GM12878 (cell line): ENCODE measurements at regions not wholly inside any gene's neighbourhood (a gene's known extent, or its start where the extent isn't known, plus 50 kb on each side); places are given as distances from the start of the nearest gene placed in this dataset.

Experiments
- ATAC-seq: fragments of 200-7000 bp; cut with Tn5 transposase; 3 replicates; pipeline ENCODE4 v1.9.1; 2020; ENCODE audit warnings: mild to moderate bottlenecking, moderate library complexity
- BruUV-seq: library from RNA; stranded (reverse); fragments of 400-500 nt; replicated peaks from 2 replicates; lab custom pipeline; 2021; lab: Mats Ljungman, UMichigan
- CTCF ChIA-PET: fragments of 300-600 bp; sonication (Branson Sonifier 250); formaldehyde crosslinking; extraction: SDS; loops from one replicate; lab custom pipeline; 2021; ENCODE audit warnings: inconsistent platforms; lab: Yijun Ruan, JAX
- POLR2A ChIA-PET: fragments of 350-600 bp; formaldehyde crosslinking; extraction: SDS; loops from one replicate; lab custom pipeline; 2021; ENCODE audit warnings: inconsistent platforms; lab: Charles Lee
- RAD21 ChIA-PET: fragments of 300-600 bp; sonication (Branson Sonifier 250); formaldehyde crosslinking; loops from one replicate; lab custom pipeline; 2023; ENCODE audit warnings: antibody characterized with exemption; ENCODE audit not compliant: unreplicated experiment; lab: Charles Lee
- SMC1A ChIA-PET: fragments of 300-600 bp; sonication (Branson Sonifier 250); formaldehyde crosslinking; loops from one replicate; lab custom pipeline; 2023; ENCODE audit not compliant: unreplicated experiment, uncharacterized antibody; lab: Charles Lee
- DNase-seq: peaks from one replicate; pipeline ENCODE4 v3.0.0-alpha.2; 2011; ENCODE audit warnings: low read depth, low spot score
- FAIRE-seq: peaks from 3 replicates; lab custom pipeline; 2011; peaks lifted over from hg19 to GRCh38; lab: Jason Lieb, UNC
- H2AFZ ChIP-seq: 2 replicates; pipeline ENCODE4 v1.6.0; 2011; ENCODE audit warnings: low read depth, low read length, control low read depth; ENCODE audit not compliant: control insufficient read depth
- H3K27ac ChIP-seq: 2 replicates; pipeline ENCODE4 v1.5.1; 2011; ENCODE audit warnings: control low read depth; ENCODE audit not compliant: control insufficient read depth, insufficient read depth
- H3K27me3 ChIP-seq, 2 experiments: replicated peaks in 1 of 2; 2 replicates each; pipeline versions ENCODE4 v1.6.0 to v1.6.1; 2011; ENCODE audit warnings: low read length in 1 of 2; ENCODE audit not compliant: control insufficient read depth in 2 of 2, insufficient read depth in 2 of 2
- H3K36me3 ChIP-seq, 2 experiments: 2 replicates each; pipeline ENCODE4 v1.5.1; 2011; ENCODE audit warnings: low read length in 1 of 2; ENCODE audit not compliant: control insufficient read depth in 2 of 2, insufficient read depth in 2 of 2
- H3K4me1 ChIP-seq: 2 replicates; pipeline ENCODE4 v1.6.1; 2011; ENCODE audit warnings: mild to moderate bottlenecking, low read length, moderate library complexity, mixed read lengths; ENCODE audit not compliant: control insufficient read depth, insufficient read depth
- H3K4me2 ChIP-seq: 2 replicates; pipeline ENCODE4 v1.6.0; 2011; ENCODE audit warnings: control low read depth; ENCODE audit not compliant: control insufficient read depth, insufficient read depth
- H3K4me3 ChIP-seq: fragments of 200-600 bp; sonication (generic); 2 replicates; pipeline ENCODE4 v1.5.1; 2016
- H3K79me2 ChIP-seq: 2 replicates; pipeline ENCODE4 v1.6.0; 2011; ENCODE audit warnings: low read length; ENCODE audit not compliant: control insufficient read depth, insufficient read depth
- H3K9ac ChIP-seq: 2 replicates; pipeline ENCODE4 v1.8.0; 2011; ENCODE audit warnings: low read length, control low read depth, mixed read lengths; ENCODE audit not compliant: control insufficient read depth, insufficient read depth
- H3K9me3 ChIP-seq: replicated peaks from 3 replicates; pipeline ENCODE4 v1.5.1; 2011; ENCODE audit warnings: mild to moderate bottlenecking, low read length; ENCODE audit not compliant: control insufficient read depth, insufficient read depth
- H4K20me1 ChIP-seq: 2 replicates; pipeline ENCODE4 v1.6.0; 2011; ENCODE audit not compliant: control insufficient read depth, insufficient read depth
- GABPA ChIP-seq: IDR thresholded peaks from 2 replicates; pipeline ENCODE4 v1.6.1; 2014; ENCODE audit warnings: antibody characterized with exemption, low read depth, mild to moderate bottlenecking, inconsistent platforms
- MYB ChIP-seq: fragments of 150-350 bp; IDR thresholded peaks from 2 replicates; pipeline ENCODE4 v1.6.1; 2014; ENCODE audit warnings: mild to moderate bottlenecking, low read depth, low read length, borderline replicate concordance
- POLR2A ChIP-seq: IDR thresholded peaks from 2 replicates; pipeline ENCODE4 v1.6.1; 2011; ENCODE audit warnings: low read depth, mild to moderate bottlenecking, low read length
- RBBP5 ChIP-seq: fragments of 200-600 bp; sonication (generic); conservative IDR thresholded peaks from 2 replicates; pipeline ENCODE4 v1.6.1; 2016
- SIX5 ChIP-seq: IDR thresholded peaks from 2 replicates; pipeline ENCODE4 v1.6.1; 2011; ENCODE audit warnings: mild to moderate bottlenecking, low read depth, low read length, moderate library complexity; ENCODE audit not compliant: severe bottlenecking
- SKIL ChIP-seq: fragments of 450-650 bp; IDR thresholded peaks from 2 replicates; pipeline ENCODE4 v1.6.1; 2017; ENCODE audit warnings: mild to moderate bottlenecking, low read depth, inconsistent platforms; ENCODE audit not compliant: poor library complexity, severe bottlenecking
- ZNF274 ChIP-seq: IDR thresholded peaks from one replicate; pipeline ENCODE4 v1.8.0; 2011; ENCODE audit not compliant: insufficient read length, insufficient read depth
- WGBS: methylation state at CpG from one replicate; pipeline ENCODE4 v1.1.6; 2016; ENCODE audit warnings: low lambda C conversion rate; ENCODE audit not compliant: insufficient replicate concordance, insufficient coverage; ENCODE audit errors: missing lambda C conversion rate; 5-methylcytosine and 5-hydroxymethylcytosine counted together
- in situ Hi-C: fragments of 300-500 bp; cut with MboI; formaldehyde crosslinking; loops from 9 replicates; pipeline ENCODE4 v1.14.3; 2018; ENCODE audit warnings: mixed read lengths
- intact Hi-C: fragments of 100-400 bp; cut with micrococcal nuclease; formaldehyde crosslinking; loops from one replicate; pipeline ENCODE4 v1.14.2; 2022; ENCODE audit not compliant: unreplicated experiment

- Histone ChIP-seq H3K9me3 (peaks cover 6% of the 10 kb centered on the region; the same call in 2 of the 3 replicates), H3K4me3 (no peak overlapping the region), H3K27me3 (no peaks in the 10 kb centered on the region), H2AFZ (no peak overlapping the region), H3K36me3 (no peaks in the 10 kb centered on the region), H3K4me2 (no peak overlapping the region), H3K79me2 (no peaks in the 10 kb centered on the region), H3K9ac (no peak overlapping the region), H3K4me1 (peaks cover 7% of the 10 kb centered on the region), H3K27ac (no peak overlapping the region), H4K20me1 (no peaks in the 10 kb centered on the region)
- POLR2A ChIA-PET = no interaction called here
- DNase-seq = no peak
- WGBS = 100% methylated on average over 5 of the region's 5 CpGs
- ATAC-seq = no peak
- BruUV-seq = no TSS peak
- SMC1A ChIA-PET = interaction anchor here (1.0 kb wide), 1 partner anchor 26 kb away, joined by 5 read pairs; no protein-coding TSS in a partner anchor
- RAD21 ChIA-PET = no interaction called here
- CTCF ChIA-PET = no interaction called here
- TF ChIP-seq RBBP5 (no peak), POLR2A (no peak), GABPA (no peak), MYB (no peak), SKIL (no peak), SIX5 (no peak), ZNF274 (no peak)
- intact Hi-C loops (no loop called here), in situ Hi-C loops (no loop called here)
- no peak for FAIRE-seq
These were observed 115.2 kb upstream of the TBL1XR1 start for GRCh38 chr3:177312491-177312890.
